Mucosa of stomach (tissue), 1 donor: ENCODE measurements at regions not wholly inside any gene's neighbourhood (a gene's known extent, or its start where the extent isn't known, plus 50 kb on each side); places are given as distances from the start of the nearest gene placed in this dataset.

Source experiments
- H3K27me3 ChIP-seq: one replicate; pipeline ENCODE4 v1.7.0; 2013; ENCODE audit warnings: mild to moderate bottlenecking, low read length; ENCODE audit not compliant: control insufficient read depth, insufficient read depth
- H3K36me3 ChIP-seq: one replicate; pipeline ENCODE4 v1.7.0; 2013; ENCODE audit warnings: low read length; ENCODE audit not compliant: control insufficient read depth, insufficient read depth
- H3K4me1 ChIP-seq: one replicate; pipeline ENCODE4 v1.7.0; 2013; ENCODE audit warnings: mild to moderate bottlenecking, low read length; ENCODE audit not compliant: control insufficient read depth, insufficient read depth
- H3K4me3 ChIP-seq: one replicate; pipeline ENCODE4 v1.7.0; 2013; ENCODE audit warnings: low read length
- H3K9ac ChIP-seq: one replicate; pipeline ENCODE4 v1.7.0; 2013; ENCODE audit warnings: mild to moderate bottlenecking, low read length, moderate library complexity
- H3K9me3 ChIP-seq: one replicate; pipeline ENCODE4 v1.7.0; 2013; ENCODE audit warnings: mild to moderate bottlenecking, low read length, moderate library complexity; ENCODE audit not compliant: control insufficient read depth
- donor health status: Pancreatic carcinoma.

DNA sequence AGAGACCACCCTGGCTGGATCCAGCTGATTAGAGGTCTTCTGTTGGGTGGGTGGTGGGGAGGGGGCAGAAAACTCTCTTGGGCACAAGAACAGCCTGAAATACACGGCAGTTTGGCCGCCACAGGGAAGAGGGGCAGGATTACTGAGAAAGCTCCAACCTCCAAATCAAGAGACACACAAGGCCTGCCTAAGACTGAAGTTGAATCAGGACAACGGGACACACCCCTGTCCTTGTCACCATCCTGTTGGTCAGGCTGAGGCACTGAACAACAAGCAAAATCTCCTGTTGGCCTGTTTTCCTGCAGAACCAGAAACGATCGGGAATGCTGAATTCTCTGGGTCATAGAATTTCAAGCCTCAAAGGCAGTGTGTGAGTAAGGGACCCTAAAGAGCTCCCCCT, 247.8 kb downstream of the FAM43A start:
- H3K27me3 ChIP-seq: no peaks in the 10 kb centered on the region
- H3K9me3 ChIP-seq: no peaks in the 10 kb centered on the region
- H3K36me3 ChIP-seq: no peaks in the 10 kb centered on the region
- peaks cover 14% of the 10 kb centered on the region for H3K4me1 ChIP-seq
- H3K9ac ChIP-seq: no peak overlapping the region
- no peak overlapping the region for H3K4me3 ChIP-seq

DNA sequence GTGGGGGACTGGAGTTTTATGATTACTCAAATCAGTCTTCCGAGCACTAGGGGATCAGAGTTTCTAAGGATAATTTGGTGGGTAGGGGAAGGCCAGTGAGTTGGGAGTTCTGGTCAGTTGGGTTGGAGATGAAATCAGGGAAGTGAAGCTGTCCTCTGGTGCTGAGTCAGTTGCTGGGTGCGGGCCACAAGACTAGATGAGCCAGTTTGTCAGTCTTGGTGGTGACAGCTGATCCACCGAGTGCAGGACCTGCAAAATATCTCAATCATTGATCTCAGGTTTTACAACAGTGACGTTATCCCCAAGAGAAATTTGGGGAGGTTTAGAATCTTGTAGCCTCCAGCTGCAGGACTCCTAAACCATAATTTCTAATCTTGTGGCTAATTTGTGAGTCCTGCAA, 249.4 kb downstream of the FAM43A start:
- H3K27me3 ChIP-seq: no peaks in the 10 kb centered on the region
- no peak overlapping the region for H3K9ac ChIP-seq
- no peak overlapping the region for H3K4me3 ChIP-seq
- peaks cover 7% of the 10 kb centered on the region for H3K4me1 ChIP-seq
- H3K36me3 ChIP-seq: no peaks in the 10 kb centered on the region
- no peaks in the 10 kb centered on the region for H3K9me3 ChIP-seq

GRCh38 chr3:194935632-194936470, 250.2 kb downstream of the FAM43A start:
- Histone ChIP-seq H3K36me3 (no peaks in the 10 kb centered on the region), H3K9me3 (no peaks in the 10 kb centered on the region), H3K4me1 (peaks cover 7% of the 10 kb centered on the region), H3K4me3 (no peak overlapping the region), H3K27me3 (no peaks in the 10 kb centered on the region), H3K9ac (no peak overlapping the region)

GRCh38 chr3:194936659-194937058, 251.0 kb downstream of the FAM43A start:
- Histone ChIP-seq H3K36me3 (no peaks in the 10 kb centered on the region), H3K9ac (no peak overlapping the region), H3K27me3 (no peaks in the 10 kb centered on the region), H3K4me3 (no peak overlapping the region), H3K4me1 (peaks cover under 1% of the 10 kb centered on the region), H3K9me3 (no peaks in the 10 kb centered on the region)

- no peaks in the 10 kb centered on the region for H3K27me3 ChIP-seq
- H3K9ac ChIP-seq: no peak overlapping the region
Measured at GRCh38 chr3:194937144-194937543, 251.5 kb downstream of the FAM43A start.

GRCh38 chr3:194937882-194938321, 252.2 kb downstream of the FAM43A start:
- no peaks in the 10 kb centered on the region for H3K27me3 ChIP-seq
- H3K9me3 ChIP-seq: no peaks in the 10 kb centered on the region
- H3K4me3 ChIP-seq: no peak overlapping the region
- H3K4me1 ChIP-seq: no peaks in the 10 kb centered on the region
- H3K36me3 ChIP-seq: no peaks in the 10 kb centered on the region
- no peak overlapping the region for H3K9ac ChIP-seq

More at GRCh38 chr3:194937144-194937543, 251.5 kb downstream of the FAM43A start:
- Histone ChIP-seq H3K4me1 (no peaks in the 10 kb centered on the region), H3K36me3 (no peaks in the 10 kb centered on the region), H3K9me3 (no peaks in the 10 kb centered on the region), H3K4me3 (no peak overlapping the region)

GRCh38 chr3:194938845-194939531, 253.3 kb downstream of the FAM43A start:
- Histone ChIP-seq H3K36me3 (no peaks in the 10 kb centered on the region), H3K27me3 (no peaks in the 10 kb centered on the region), H3K9ac (no peak overlapping the region), H3K9me3 (no peaks in the 10 kb centered on the region), H3K4me1 (no peaks in the 10 kb centered on the region), H3K4me3 (no peak overlapping the region)

- Histone ChIP-seq H3K4me3 (no peak overlapping the region), H3K9ac (no peak overlapping the region), H3K36me3 (no peaks in the 10 kb centered on the region), H3K9me3 (no peaks in the 10 kb centered on the region), H3K27me3 (no peaks in the 10 kb centered on the region), H3K4me1 (no peaks in the 10 kb centered on the region)
Measured at GRCh38 chr3:194939532-194939909, 253.8 kb downstream of the FAM43A start.

DNA sequence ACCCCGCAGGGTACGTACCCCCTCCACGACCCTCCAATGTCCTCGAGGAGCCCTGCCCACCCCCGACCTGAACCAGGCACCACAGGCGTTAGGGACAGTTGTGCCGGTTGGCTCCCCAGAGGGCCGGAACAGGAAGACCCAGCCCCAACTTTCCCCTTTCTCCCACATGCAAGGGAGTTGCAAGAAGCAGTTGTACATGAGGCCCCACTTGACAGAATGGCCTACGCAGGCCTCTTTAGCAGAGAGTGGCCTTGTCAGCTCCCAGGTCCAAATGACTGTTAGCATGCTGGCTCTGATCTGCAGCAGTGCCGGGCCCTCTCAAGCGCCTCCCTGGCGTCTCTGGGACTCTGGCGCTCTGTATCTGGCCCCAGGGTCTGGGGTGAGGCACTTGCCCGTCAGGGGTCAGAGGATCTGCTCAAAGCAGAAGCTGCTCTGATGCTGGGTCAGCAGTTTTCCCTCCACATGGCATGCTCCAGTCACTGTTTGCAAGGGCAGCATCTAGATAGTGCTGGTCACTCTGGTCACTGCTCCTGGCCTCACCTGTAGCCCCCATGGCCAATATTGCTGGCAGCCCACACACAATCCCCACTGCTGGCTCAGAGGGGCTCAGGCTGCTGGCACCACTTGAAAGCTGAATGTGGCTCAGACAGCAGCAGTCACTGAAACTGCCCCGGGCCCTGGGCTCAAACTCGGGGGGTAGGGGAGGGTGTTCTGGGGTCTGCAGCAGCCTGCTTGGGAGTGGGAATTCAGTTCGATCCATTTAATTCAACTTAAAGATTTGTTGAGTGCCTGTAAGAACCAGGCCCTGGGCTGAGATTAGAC, 254.5 kb downstream of the FAM43A start:
- Histone ChIP-seq H3K9ac (no peak overlapping the region), H3K9me3 (no peaks in the 10 kb centered on the region), H3K4me1 (no peaks in the 10 kb centered on the region), H3K27me3 (no peaks in the 10 kb centered on the region), H3K36me3 (no peaks in the 10 kb centered on the region), H3K4me3 (no peak overlapping the region)

DNA sequence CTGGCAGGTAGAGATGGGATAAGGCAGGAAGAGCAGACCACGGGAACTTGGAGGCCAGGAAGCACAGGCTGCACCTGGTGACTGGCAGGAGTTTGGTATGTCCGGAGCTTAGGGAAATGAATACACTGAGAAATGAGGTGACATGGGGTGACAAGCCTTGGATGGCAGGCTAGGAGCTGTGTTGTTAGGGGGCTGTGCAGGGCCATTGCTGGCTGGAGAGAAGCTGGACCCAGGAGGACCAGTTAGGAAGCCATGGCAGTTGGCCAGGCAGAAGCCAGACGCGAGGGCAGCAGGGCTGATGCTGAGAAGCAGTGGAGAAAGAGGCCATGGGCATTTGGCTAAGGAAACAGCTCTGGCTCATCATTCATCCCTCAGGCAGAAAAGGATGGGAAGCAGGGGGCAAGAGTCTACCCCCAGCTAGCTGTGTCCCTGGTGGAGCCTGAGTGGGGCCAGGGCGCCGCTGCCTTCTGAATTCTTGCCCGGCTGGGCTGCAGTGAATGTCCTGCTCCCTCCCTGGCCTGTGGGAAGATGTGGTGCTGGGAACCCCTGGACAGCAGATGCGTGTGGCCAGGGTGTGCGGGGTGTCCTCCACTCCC, 255.8 kb downstream of the FAM43A start:
- no peaks in the 10 kb centered on the region for H3K4me1 ChIP-seq
- no peaks in the 10 kb centered on the region for H3K9me3 ChIP-seq
- H3K27me3 ChIP-seq: no peaks in the 10 kb centered on the region
- no peak overlapping the region for H3K9ac ChIP-seq
- H3K36me3 ChIP-seq: no peaks in the 10 kb centered on the region
- H3K4me3 ChIP-seq: no peak overlapping the region

DNA sequence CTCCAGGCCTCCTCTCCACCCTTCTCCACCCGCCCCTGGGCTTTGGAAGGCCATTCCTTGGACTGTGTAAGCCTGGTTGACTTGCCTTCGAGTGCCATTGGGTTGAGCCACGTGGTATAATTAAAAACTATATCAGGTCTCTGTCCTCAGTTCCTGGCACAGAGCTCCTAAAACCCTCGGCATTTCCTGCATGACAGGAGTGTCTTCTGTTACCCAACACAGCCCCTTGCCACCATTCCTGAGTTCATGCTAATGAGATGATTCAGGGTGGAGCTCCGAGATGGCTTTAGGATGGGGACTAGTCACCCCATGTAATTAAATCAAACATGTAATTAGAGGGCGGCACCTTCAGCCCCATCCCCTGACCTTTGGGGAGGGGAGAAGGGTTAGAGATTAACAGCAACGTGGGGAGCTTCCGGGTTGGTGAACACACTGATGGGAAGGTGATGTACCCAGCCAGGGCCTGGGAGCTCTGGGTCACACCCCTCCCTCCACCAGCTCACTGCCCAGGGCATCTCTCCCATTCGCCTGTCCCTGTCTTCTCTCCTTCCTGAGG, 256.4 kb downstream of the FAM43A start:
- H3K4me1 ChIP-seq: no peaks in the 10 kb centered on the region
- no peaks in the 10 kb centered on the region for H3K9me3 ChIP-seq
- no peaks in the 10 kb centered on the region for H3K27me3 ChIP-seq
- H3K36me3 ChIP-seq: no peaks in the 10 kb centered on the region
- no peak overlapping the region for H3K9ac ChIP-seq
- H3K4me3 ChIP-seq: no peak overlapping the region
